ENCODE measurements at regions not wholly inside any gene's neighbourhood (a gene's known extent, or its start where the extent isn't known, plus 50 kb on each side); places are given as distances from the start of the nearest gene placed in this dataset.

DNA sequence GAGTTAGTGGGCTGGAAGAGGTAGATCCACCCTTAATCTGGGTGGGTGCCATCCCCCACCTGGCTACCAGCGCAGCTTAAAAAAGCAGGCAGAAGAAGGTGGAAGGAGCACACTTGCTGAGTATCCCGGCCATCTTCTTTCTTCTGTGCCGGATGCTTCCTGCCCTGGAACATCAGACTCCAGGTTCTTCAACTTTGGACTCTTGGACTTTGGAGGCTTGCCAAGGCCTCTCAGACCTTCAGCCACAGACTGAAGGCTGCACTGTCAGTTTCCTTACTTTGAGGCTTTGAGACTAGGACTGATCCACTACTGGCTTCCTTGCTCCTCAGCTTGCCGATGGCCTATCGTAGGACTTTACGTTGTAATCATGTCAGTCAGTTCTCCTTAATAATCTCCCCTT, 127.6 kb upstream of the GPC6 start:
- TF ChIP-seq, protein P1, sequence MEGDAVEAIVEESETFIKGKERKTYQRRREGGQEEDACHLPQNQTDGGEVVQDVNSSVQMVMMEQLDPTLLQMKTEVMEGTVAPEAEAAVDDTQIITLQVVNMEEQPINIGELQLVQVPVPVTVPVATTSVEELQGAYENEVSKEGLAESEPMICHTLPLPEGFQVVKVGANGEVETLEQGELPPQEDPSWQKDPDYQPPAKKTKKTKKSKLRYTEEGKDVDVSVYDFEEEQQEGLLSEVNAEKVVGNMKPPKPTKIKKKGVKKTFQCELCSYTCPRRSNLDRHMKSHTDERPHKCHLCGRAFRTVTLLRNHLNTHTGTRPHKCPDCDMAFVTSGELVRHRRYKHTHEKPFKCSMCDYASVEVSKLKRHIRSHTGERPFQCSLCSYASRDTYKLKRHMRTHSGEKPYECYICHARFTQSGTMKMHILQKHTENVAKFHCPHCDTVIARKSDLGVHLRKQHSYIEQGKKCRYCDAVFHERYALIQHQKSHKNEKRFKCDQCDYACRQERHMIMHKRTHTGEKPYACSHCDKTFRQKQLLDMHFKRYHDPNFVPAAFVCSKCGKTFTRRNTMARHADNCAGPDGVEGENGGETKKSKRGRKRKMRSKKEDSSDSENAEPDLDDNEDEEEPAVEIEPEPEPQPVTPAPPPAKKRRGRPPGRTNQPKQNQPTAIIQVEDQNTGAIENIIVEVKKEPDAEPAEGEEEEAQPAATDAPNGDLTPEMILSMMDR (IDR thresholded peaks at IDR 0.05), result no peak
- TF ChIP-seq HES2 (IDR thresholded peaks at IDR 0.05), result no peak
- TF ChIP-seq JUN (IDR thresholded peaks at IDR 0.05), result no peak
- TF ChIP-seq ESRRA (IDR thresholded peaks at IDR 0.05; ENCODE audit: borderline replicate concordance, low read length), result no peak
- TF ChIP-seq RCOR1 (IDR thresholded peaks at IDR 0.05; ENCODE audit: low read depth, low read length), result no peak
- TF ChIP-seq POLR2A (IDR thresholded peaks at IDR 0.05; ENCODE audit: low read length), result no peak
- no peak for TF ChIP-seq RAD21 (conservative IDR thresholded peaks at IDR 0.05 in 1 of 2, IDR thresholded peaks at IDR 0.05 in 1 of 2)
- TF ChIP-seq JUNB (IDR thresholded peaks at IDR 0.05), result no peak
- TF ChIP-seq ZC3H11A (IDR thresholded peaks at IDR 0.05), result no peak
- TF ChIP-seq MAZ (IDR thresholded peaks at IDR 0.05; ENCODE audit: borderline replicate concordance, low read depth, low read length), result no peak
- TF ChIP-seq TP53 (CRISPR knock-in tag; IDR thresholded peaks at IDR 0.05), result no peak
- TF ChIP-seq CEBPB (IDR thresholded peaks at IDR 0.05), result no peak
- no peak for TF ChIP-seq EP300 (IDR thresholded peaks at IDR 0.05)
- TF ChIP-seq RFX5 (IDR thresholded peaks at IDR 0.05), result no peak

Measured in A549 (cell line).